ENCODE measurements at regions not wholly inside any gene's neighbourhood (a gene's known extent, or its start where the extent isn't known, plus 50 kb on each side); places are given as distances from the start of the nearest gene placed in this dataset.

- no peaks in the 10 kb centered on the region for H3K9me3 ChIP-seq (ENCODE audit: severe bottlenecking)
- H3K36me3 ChIP-seq (ENCODE audit: low read depth), result no peaks in the 10 kb centered on the region
- no peak overlapping the region for H3K27ac ChIP-seq (ENCODE audit: poor library complexity, severe bottlenecking)
- TF ChIP-seq CTCF (IDR thresholded peaks at IDR 0.05; ENCODE audit: poor library complexity, severe bottlenecking), result no peak
- peaks cover 16% of the 10 kb centered on the region for H3K27me3 ChIP-seq (ENCODE audit: insufficient read depth, poor library complexity, severe bottlenecking)
- H3K4me3 ChIP-seq (ENCODE audit: severe bottlenecking), result no peak overlapping the region
- DNase-seq (ENCODE audit: low spot score), result no peak
- no peaks in the 10 kb centered on the region for H3K4me1 ChIP-seq (ENCODE audit: insufficient read depth, poor library complexity, severe bottlenecking)
- no peak for ATAC-seq (ENCODE audit: low read depth)
Measured at GRCh38 chr14:25908277-25909044, 689.4 kb downstream of the NOVA1 start.

- Histone ChIP-seq H3K4me1 (ENCODE audit: insufficient read depth, poor library complexity, severe bottlenecking) (no peaks in the 10 kb centered on the region), H3K4me3 (ENCODE audit: severe bottlenecking) (no peak overlapping the region), H3K9me3 (ENCODE audit: severe bottlenecking) (no peaks in the 10 kb centered on the region), H3K27me3 (ENCODE audit: insufficient read depth, poor library complexity, severe bottlenecking) (peaks cover 19% of the 10 kb centered on the region), H3K36me3 (ENCODE audit: low read depth) (no peaks in the 10 kb centered on the region), H3K27ac (ENCODE audit: poor library complexity, severe bottlenecking) (no peak overlapping the region)
- TF ChIP-seq CTCF (IDR thresholded peaks at IDR 0.05; ENCODE audit: poor library complexity, severe bottlenecking), result no peak
- DNase-seq (ENCODE audit: low spot score), result no peak
- ATAC-seq (ENCODE audit: low read depth), result no peak
Measured at GRCh38 chr14:25904446-25904845, 693.4 kb downstream of the NOVA1 start.

GRCh38 chr14:25899197-25899596, 698.6 kb downstream of the NOVA1 start:
- Histone ChIP-seq H3K4me3 (ENCODE audit: severe bottlenecking) (no peak overlapping the region), H3K36me3 (ENCODE audit: low read depth) (no peaks in the 10 kb centered on the region), H3K9me3 (ENCODE audit: severe bottlenecking) (no peaks in the 10 kb centered on the region), H3K4me1 (ENCODE audit: insufficient read depth, poor library complexity, severe bottlenecking) (no peaks in the 10 kb centered on the region), H3K27ac (ENCODE audit: poor library complexity, severe bottlenecking) (no peak overlapping the region), H3K27me3 (ENCODE audit: insufficient read depth, poor library complexity, severe bottlenecking) (peaks cover 5% of the 10 kb centered on the region)
- ATAC-seq (ENCODE audit: low read depth) (no peak), DNase-seq (ENCODE audit: low spot score) (no peak)
- no peak for TF ChIP-seq CTCF (IDR thresholded peaks at IDR 0.05; ENCODE audit: poor library complexity, severe bottlenecking)

- Histone ChIP-seq H3K36me3 (ENCODE audit: low read depth) (no peaks in the 10 kb centered on the region), H3K27ac (ENCODE audit: poor library complexity, severe bottlenecking) (no peak overlapping the region), H3K27me3 (ENCODE audit: insufficient read depth, poor library complexity, severe bottlenecking) (no peaks in the 10 kb centered on the region), H3K9me3 (ENCODE audit: severe bottlenecking) (no peaks in the 10 kb centered on the region), H3K4me3 (ENCODE audit: severe bottlenecking) (no peak overlapping the region), H3K4me1 (ENCODE audit: insufficient read depth, poor library complexity, severe bottlenecking) (no peaks in the 10 kb centered on the region)
- DNase-seq (ENCODE audit: low spot score), result no peak
- no peak for ATAC-seq (ENCODE audit: low read depth)
- TF ChIP-seq CTCF (IDR thresholded peaks at IDR 0.05; ENCODE audit: poor library complexity, severe bottlenecking), result no peak
Measured at GRCh38 chr14:25896777-25897176, 701.1 kb downstream of the NOVA1 start.

GRCh38 chr14:25895740-25896139, 702.1 kb downstream of the NOVA1 start:
- ATAC-seq (ENCODE audit: low read depth) (no peak), DNase-seq (ENCODE audit: low spot score) (no peak)
- Histone ChIP-seq H3K9me3 (ENCODE audit: severe bottlenecking) (no peaks in the 10 kb centered on the region), H3K27ac (ENCODE audit: poor library complexity, severe bottlenecking) (no peak overlapping the region), H3K4me3 (ENCODE audit: severe bottlenecking) (no peak overlapping the region), H3K27me3 (ENCODE audit: insufficient read depth, poor library complexity, severe bottlenecking) (no peaks in the 10 kb centered on the region), H3K36me3 (ENCODE audit: low read depth) (no peaks in the 10 kb centered on the region), H3K4me1 (ENCODE audit: insufficient read depth, poor library complexity, severe bottlenecking) (no peaks in the 10 kb centered on the region)
- TF ChIP-seq CTCF (IDR thresholded peaks at IDR 0.05; ENCODE audit: poor library complexity, severe bottlenecking), result no peak
